SK-N-SH (cell line): ENCODE measurements at regions not wholly inside any gene's neighbourhood (a gene's known extent, or its start where the extent isn't known, plus 50 kb on each side); places are given as distances from the start of the nearest gene placed in this dataset.

Experiments
- CTCF ChIA-PET: fragments of 300-600, 350-600 bp; formaldehyde crosslinking; extraction: SDS; loops from one replicate; lab custom pipeline; 2021; lab: Yijun Ruan, JAX
- POLR2A ChIA-PET: fragments of 350-600 bp; sonication (Branson Sonifier 250); formaldehyde crosslinking; extraction: SDS; loops from one replicate; lab custom pipeline; 2020; ENCODE audit warnings: antibody characterized with exemption, inconsistent platforms; lab: Yijun Ruan, JAX
- DNase-seq: peaks from one replicate; pipeline ENCODE4 v3.0.0; 2012
- H2AFZ ChIP-seq: fragments of 200-600 bp; sonication (generic); 2 replicates; pipeline ENCODE4 v1.8.1; 2016; ENCODE audit warnings: antibody characterized with exemption, mild to moderate bottlenecking, low read depth
- H3F3A ChIP-seq: fragments of 200-600 bp; sonication (generic); replicated peaks from 2 replicates; pipeline ENCODE3; 2016; ENCODE audit warnings: antibody characterized with exemption, mild to moderate bottlenecking; ENCODE audit not compliant: insufficient read depth
- H3K27ac ChIP-seq, 2 experiments: fragments of 200-500 bp in 1 of 2; fragments of 200-600 bp in 1 of 2; sonication (Bioruptor generic) in 1 of 2; sonication (generic), shearing (Covaris generic) in 1 of 2; 2 replicates each; pipeline versions ENCODE4 v1.5.1 to v1.6.1; 2014 to 2016; ENCODE audit warnings: low read depth in 2 of 2, inconsistent platforms in 1 of 2, low read length in 1 of 2, mild to moderate bottlenecking in 1 of 2, mixed read lengths in 1 of 2
- H3K27me3 ChIP-seq: fragments of 200-600 bp; sonication (generic), shearing (Covaris generic); 2 replicates; pipeline ENCODE4 v1.6.1; 2016; ENCODE audit warnings: mixed run types; ENCODE audit not compliant: insufficient read depth
- H3K36me3 ChIP-seq, 2 experiments: fragments of 200-500 bp in 1 of 2; fragments of 200-600 bp in 1 of 2; sonication (Bioruptor generic) in 1 of 2; sonication (generic) in 1 of 2; replicated peaks in 1 of 2; 2 replicates each; pipeline versions ENCODE3 to v1.5.1; 2014 to 2016; ENCODE audit warnings: low read length in 1 of 2, mild to moderate bottlenecking in 1 of 2; ENCODE audit not compliant: insufficient read depth in 2 of 2, control insufficient read depth in 1 of 2
- H3K4me1 ChIP-seq, 2 experiments: fragments of 200-500 bp in 1 of 2; fragments of 200-600 bp in 1 of 2; sonication (Bioruptor generic) in 1 of 2; sonication (generic), shearing (Covaris generic) in 1 of 2; 2 replicates each; pipeline versions ENCODE4 v1.5.1 to v1.6.1; 2014 to 2016; ENCODE audit warnings: low read depth in 1 of 2, low read length in 1 of 2, mixed run types in 1 of 2; ENCODE audit not compliant: insufficient read depth in 2 of 2, control insufficient read depth in 1 of 2
- H3K4me2 ChIP-seq: fragments of 200-600 bp; sonication (generic), shearing (Covaris generic); 2 replicates; pipeline ENCODE4 v1.6.1; 2017; ENCODE audit warnings: mixed run types
- H3K4me3 ChIP-seq, 2 experiments: fragments of 200-500 bp in 1 of 2; fragments of 200-600 bp in 1 of 2; sonication (Bioruptor generic) in 1 of 2; sonication (generic), shearing (Covaris generic) in 1 of 2; 2 replicates each; pipeline versions ENCODE4 v1.5.1 to v1.8.1; 2014 to 2016; ENCODE audit warnings: low read depth in 2 of 2, inconsistent platforms in 1 of 2, low read length in 1 of 2, mild to moderate bottlenecking in 1 of 2, mixed read lengths in 1 of 2, moderate library complexity in 1 of 2
- H3K79me2 ChIP-seq: fragments of 200-600 bp; sonication (generic); 2 replicates; pipeline ENCODE4 v1.8.1; 2017; ENCODE audit warnings: mild to moderate bottlenecking; ENCODE audit not compliant: insufficient read depth
- H3K9ac ChIP-seq: fragments of 200-600 bp; sonication (generic); 2 replicates; pipeline ENCODE4 v1.6.1; 2017; ENCODE audit warnings: mixed run types
- H3K9me2 ChIP-seq: fragments of 200-600 bp; sonication (generic); 2 replicates; pipeline ENCODE4 v1.6.1; 2017; ENCODE audit warnings: mixed run types
- H3K9me3 ChIP-seq: fragments of 200-600 bp; sonication (generic); 2 replicates; pipeline ENCODE4 v1.6.1; 2017; ENCODE audit warnings: mixed run types, mild to moderate bottlenecking, moderate library complexity
- H4K20me1 ChIP-seq: fragments of 200-600 bp; sonication (generic); 2 replicates; pipeline ENCODE4 v1.6.1; 2017; ENCODE audit warnings: mild to moderate bottlenecking, mixed run types; ENCODE audit not compliant: insufficient read depth
- CHD2 ChIP-seq: fragments of 150-350 bp; IDR thresholded peaks from 2 replicates; pipeline ENCODE4 v1.6.1; 2018; ENCODE audit warnings: low read length; ENCODE audit not compliant: partially characterized antibody
- ELF1 ChIP-seq: IDR thresholded peaks from 2 replicates; pipeline ENCODE4 v1.4.0; 2012
- GABPA ChIP-seq: IDR thresholded peaks from 2 replicates; pipeline ENCODE4 v1.4.0; 2012; ENCODE audit warnings: low read depth, mild to moderate bottlenecking
- GATA2 ChIP-seq: sonication (generic); formaldehyde crosslinking; IDR thresholded peaks from 2 replicates; pipeline ENCODE4 v1.5.0; 2020; ENCODE audit warnings: mild to moderate bottlenecking, missing genetic modification reagents
- JUND ChIP-seq: IDR thresholded peaks from 2 replicates; pipeline ENCODE4 v1.4.0; 2012
- MEF2A ChIP-seq: IDR thresholded peaks from 2 replicates; pipeline ENCODE4 v1.4.0; 2012; ENCODE audit warnings: low read depth, borderline replicate concordance
- MXI1 ChIP-seq: IDR thresholded peaks from 2 replicates; pipeline ENCODE4 v1.6.1; 2012; ENCODE audit warnings: mild to moderate bottlenecking, low read depth, low read length, improper control_type of control experiment
- NFIC ChIP-seq: IDR thresholded peaks from 2 replicates; pipeline ENCODE4 v1.4.0; 2012; ENCODE audit warnings: borderline replicate concordance
- NRF1 ChIP-seq: IDR thresholded peaks from 2 replicates; pipeline ENCODE4 v1.6.1; 2012; ENCODE audit warnings: low read depth, mild to moderate bottlenecking, low read length
- POLR2AphosphoS5 ChIP-seq: IDR thresholded peaks from 2 replicates; pipeline ENCODE4 v1.6.1; 2012; ENCODE audit warnings: low read depth, low read length
- RAD21 ChIP-seq: IDR thresholded peaks from 2 replicates; pipeline ENCODE4 v1.6.1; 2012; ENCODE audit warnings: mild to moderate bottlenecking, low read length
- RCOR1 ChIP-seq: fragments of 150-350 bp; IDR thresholded peaks from 2 replicates; pipeline ENCODE4 v1.6.1; 2017; ENCODE audit warnings: antibody characterized with exemption, low read length
- RFX5 ChIP-seq: IDR thresholded peaks from 2 replicates; pipeline ENCODE4 v1.6.1; 2012; ENCODE audit warnings: mild to moderate bottlenecking, improper control_type of control experiment, low read length
- RXRA ChIP-seq: IDR thresholded peaks from 2 replicates; pipeline ENCODE4 v1.4.0; 2012; ENCODE audit warnings: low read depth, mild to moderate bottlenecking, borderline replicate concordance
- SIN3A ChIP-seq: IDR thresholded peaks from 2 replicates; pipeline ENCODE4 v1.6.1; 2012; ENCODE audit warnings: low read depth, mild to moderate bottlenecking, low read length, moderate library complexity, borderline replicate concordance
- TCF12 ChIP-seq: IDR thresholded peaks from 2 replicates; pipeline ENCODE4 v1.4.0; 2012
- YY1 ChIP-seq: IDR thresholded peaks from 2 replicates; pipeline ENCODE4 v1.4.0; 2012; ENCODE audit warnings: low read depth, mild to moderate bottlenecking
- ZBTB33 ChIP-seq: IDR thresholded peaks from 2 replicates; pipeline ENCODE4 v1.4.0; 2012; ENCODE audit warnings: low read depth, borderline replicate concordance
- whole genome bisulfite sequencing: methylation state at CpG from one replicate; pipeline ENCODE4 v1.1.6; 2017; ENCODE audit warnings: low lambda C conversion rate; 5-methylcytosine and 5-hydroxymethylcytosine counted together
- TF ChIP-seq, protein P1 (sequence below): fragments of 200-600 bp; sonication (generic); IDR thresholded peaks from 2 replicates; pipeline ENCODE4 v1.6.1; 2017; ENCODE audit warnings: antibody characterized with exemption, mild to moderate bottlenecking, moderate library complexity
- TF ChIP-seq, protein P2 (sequence below): IDR thresholded peaks from 2 replicates; pipeline ENCODE4 v1.4.0; 2012; ENCODE audit warnings: low read depth
- TF ChIP-seq, protein P3 (sequence below): fragments of 150-350 bp; IDR thresholded peaks from 2 replicates; pipeline ENCODE4 v1.6.1; 2016; ENCODE audit warnings: mild to moderate bottlenecking, low read depth, low read length
- TF ChIP-seq, protein P4 (sequence below): IDR thresholded peaks from 2 replicates; pipeline ENCODE4; 2012

DNA sequence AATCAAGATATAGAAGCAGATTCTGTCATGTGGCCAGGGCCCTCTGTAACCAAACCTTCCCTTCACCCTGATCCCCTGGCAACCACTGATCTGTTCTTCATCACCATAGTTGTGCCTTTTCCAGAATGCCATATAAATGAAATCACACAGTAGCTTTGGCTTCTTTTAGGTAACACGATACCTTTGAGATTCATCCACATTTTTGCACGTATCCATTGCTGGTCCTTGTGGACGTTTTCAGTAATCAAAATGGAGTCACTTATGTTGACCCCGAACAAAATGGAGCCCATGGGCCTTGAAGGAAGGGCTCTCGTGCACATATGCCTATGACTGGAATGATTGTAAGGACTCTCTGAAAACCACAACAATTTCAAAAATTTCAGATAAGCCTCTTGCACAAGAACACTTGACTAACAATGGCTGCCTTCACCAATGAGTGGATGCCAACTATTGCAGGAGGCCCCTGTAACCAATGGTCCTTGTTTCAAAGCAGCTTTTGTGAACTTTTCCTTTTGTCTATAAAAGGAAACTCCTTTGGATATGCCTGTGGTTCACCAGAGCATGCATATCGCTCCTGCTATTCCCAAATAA is 84.3 kb upstream of the RALY start (continued):
- TF ChIP-seq CHD2 (no peak), RFX5 (no peak), YY1 (peak; percentile 91), RAD21 (no peak), ELF1 (no peak), NRF1 (no peak), SIN3A (no peak), ZBTB33 (no peak), GABPA (no peak), JUND (peak; percentile 43), RCOR1 (no peak), RXRA (0 out of 2 replicates have a peak, but pooled peaks have one; percentile 43), TCF12 (peak; percentile 91)
- TF ChIP-seq, protein P1, sequence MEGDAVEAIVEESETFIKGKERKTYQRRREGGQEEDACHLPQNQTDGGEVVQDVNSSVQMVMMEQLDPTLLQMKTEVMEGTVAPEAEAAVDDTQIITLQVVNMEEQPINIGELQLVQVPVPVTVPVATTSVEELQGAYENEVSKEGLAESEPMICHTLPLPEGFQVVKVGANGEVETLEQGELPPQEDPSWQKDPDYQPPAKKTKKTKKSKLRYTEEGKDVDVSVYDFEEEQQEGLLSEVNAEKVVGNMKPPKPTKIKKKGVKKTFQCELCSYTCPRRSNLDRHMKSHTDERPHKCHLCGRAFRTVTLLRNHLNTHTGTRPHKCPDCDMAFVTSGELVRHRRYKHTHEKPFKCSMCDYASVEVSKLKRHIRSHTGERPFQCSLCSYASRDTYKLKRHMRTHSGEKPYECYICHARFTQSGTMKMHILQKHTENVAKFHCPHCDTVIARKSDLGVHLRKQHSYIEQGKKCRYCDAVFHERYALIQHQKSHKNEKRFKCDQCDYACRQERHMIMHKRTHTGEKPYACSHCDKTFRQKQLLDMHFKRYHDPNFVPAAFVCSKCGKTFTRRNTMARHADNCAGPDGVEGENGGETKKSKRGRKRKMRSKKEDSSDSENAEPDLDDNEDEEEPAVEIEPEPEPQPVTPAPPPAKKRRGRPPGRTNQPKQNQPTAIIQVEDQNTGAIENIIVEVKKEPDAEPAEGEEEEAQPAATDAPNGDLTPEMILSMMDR, result no peak

DNA sequence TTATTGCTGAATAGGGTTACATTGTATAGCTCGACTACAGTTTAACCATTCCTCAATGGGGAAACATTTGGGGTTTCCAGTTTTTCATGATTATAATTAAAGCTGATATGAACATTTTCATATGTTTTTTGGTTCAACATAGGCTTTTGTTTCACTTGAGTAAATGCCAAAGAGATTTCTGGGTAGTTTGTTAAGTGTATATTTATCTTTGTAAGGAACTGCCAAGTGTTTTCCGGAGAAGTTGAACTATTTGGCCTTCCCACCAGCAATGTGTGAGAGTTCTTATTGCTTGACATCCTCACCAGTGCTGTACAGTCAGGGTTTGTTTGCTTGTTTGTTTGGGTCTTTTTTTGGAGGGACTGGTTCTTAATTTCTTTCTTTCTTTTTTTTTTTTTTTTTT is 83.7 kb upstream of the RALY start:
- no peaks in the 10 kb centered on the region for H3K79me2 ChIP-seq
- H3K4me2 ChIP-seq, result no peak overlapping the region
- no peaks in the 10 kb centered on the region for H3K9me2 ChIP-seq
- no peaks in the 10 kb centered on the region for H3F3A ChIP-seq
- DNase-seq, result no peak
- H3K27me3 ChIP-seq, result no peaks in the 10 kb centered on the region
- ChIA-PET CTCF (no interaction called here), POLR2A (no interaction called here)
- 84% methylated on average over 2 of the region's 2 CpGs for WGBS
- H3K9ac ChIP-seq, result no peak overlapping the region
- H3K9me3 ChIP-seq, result no peaks in the 10 kb centered on the region
- H3K27ac ChIP-seq, result no peak overlapping the region
- no peaks in the 10 kb centered on the region for H4K20me1 ChIP-seq
- H3K36me3 ChIP-seq, result no peaks in the 10 kb centered on the region
- peaks cover 7 to 11% of the 10 kb centered on the region in 2 experiments; a peak in 2 of 4 replicates for H3K4me1 ChIP-seq
- H3K4me3 ChIP-seq, result no peak overlapping the region
- H2AFZ ChIP-seq, result no peak overlapping the region
- TF ChIP-seq MEF2A (no peak), YY1 (no peak), MXI1 (no peak), RFX5 (no peak), GABPA (no peak), NRF1 (no peak), RAD21 (no peak), RCOR1 (no peak), GATA2 (CRISPR knock-in tag) (no peak), NFIC (no peak), POLR2AphosphoS5 (no peak)
- TF ChIP-seq, protein P2, sequence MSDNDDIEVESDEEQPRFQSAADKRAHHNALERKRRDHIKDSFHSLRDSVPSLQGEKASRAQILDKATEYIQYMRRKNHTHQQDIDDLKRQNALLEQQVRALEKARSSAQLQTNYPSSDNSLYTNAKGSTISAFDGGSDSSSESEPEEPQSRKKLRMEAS, result no peak
- TF ChIP-seq, protein P3, sequence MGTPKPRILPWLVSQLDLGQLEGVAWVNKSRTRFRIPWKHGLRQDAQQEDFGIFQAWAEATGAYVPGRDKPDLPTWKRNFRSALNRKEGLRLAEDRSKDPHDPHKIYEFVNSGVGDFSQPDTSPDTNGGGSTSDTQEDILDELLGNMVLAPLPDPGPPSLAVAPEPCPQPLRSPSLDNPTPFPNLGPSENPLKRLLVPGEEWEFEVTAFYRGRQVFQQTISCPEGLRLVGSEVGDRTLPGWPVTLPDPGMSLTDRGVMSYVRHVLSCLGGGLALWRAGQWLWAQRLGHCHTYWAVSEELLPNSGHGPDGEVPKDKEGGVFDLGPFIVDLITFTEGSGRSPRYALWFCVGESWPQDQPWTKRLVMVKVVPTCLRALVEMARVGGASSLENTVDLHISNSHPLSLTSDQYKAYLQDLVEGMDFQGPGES, result no peak
- TF ChIP-seq, protein P4, sequence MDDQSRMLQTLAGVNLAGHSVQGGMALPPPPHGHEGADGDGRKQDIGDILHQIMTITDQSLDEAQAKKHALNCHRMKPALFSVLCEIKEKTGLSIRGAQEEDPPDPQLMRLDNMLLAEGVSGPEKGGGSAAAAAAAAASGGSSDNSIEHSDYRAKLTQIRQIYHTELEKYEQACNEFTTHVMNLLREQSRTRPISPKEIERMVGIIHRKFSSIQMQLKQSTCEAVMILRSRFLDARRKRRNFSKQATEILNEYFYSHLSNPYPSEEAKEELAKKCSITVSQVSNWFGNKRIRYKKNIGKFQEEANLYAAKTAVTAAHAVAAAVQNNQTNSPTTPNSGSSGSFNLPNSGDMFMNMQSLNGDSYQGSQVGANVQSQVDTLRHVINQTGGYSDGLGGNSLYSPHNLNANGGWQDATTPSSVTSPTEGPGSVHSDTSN, result no peak
- TF ChIP-seq, protein P1, result no peak
